ENCODE measurements at regions not wholly inside any gene's neighbourhood (a gene's known extent, or its start where the extent isn't known, plus 50 kb on each side); places are given as distances from the start of the nearest gene placed in this dataset.
A peak's percentile ranks its signal among the peaks of the same experiment; 100 is the strongest.

DNA sequence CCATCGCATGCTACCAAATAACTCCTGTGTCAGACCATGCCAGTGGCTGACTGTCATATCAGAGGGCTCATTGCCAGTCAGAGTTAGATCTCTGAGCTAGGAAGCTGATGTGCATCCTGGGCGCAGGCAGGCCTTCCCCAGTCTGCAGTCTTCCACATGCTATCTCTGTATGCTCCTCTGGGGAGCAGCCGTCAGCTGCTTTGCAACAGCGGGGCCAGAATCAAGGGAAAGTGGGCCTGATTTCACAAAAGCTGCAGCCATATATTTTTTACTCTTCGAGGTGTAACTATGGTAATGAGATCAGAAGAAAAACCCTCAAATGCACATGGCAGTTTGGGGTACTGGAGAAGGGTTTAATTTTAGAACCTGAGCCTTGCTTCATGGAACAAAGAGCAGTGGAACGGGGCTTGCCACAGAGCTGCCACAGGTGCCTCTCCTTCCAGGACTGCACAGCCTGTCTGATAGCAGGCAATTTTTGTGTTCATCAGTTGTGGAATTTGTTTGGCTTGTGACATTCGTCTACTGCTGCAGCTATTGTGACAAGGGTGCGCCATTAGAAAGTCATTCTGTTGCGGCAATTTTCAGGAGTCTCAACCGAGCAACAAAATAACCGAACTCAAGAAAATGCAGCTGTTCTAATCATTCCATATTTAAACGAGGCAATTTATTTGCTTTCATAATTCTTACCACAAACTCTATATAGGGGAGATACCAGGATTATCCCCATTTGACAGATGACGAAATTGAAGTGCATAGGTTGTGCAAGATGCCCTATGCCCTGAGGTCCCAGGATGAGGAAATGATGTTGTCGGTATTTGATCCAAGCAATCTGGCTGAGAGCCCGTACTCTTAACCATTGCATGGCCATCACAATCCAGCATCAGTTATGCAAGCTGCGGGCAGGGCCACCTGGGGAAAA is 109.6 kb upstream of the CYRIA start:
- no peak for TF ChIP-seq EZH2 (IDR thresholded peaks at IDR 0.05; ENCODE audit: low read length)
- TF ChIP-seq, protein P1, sequence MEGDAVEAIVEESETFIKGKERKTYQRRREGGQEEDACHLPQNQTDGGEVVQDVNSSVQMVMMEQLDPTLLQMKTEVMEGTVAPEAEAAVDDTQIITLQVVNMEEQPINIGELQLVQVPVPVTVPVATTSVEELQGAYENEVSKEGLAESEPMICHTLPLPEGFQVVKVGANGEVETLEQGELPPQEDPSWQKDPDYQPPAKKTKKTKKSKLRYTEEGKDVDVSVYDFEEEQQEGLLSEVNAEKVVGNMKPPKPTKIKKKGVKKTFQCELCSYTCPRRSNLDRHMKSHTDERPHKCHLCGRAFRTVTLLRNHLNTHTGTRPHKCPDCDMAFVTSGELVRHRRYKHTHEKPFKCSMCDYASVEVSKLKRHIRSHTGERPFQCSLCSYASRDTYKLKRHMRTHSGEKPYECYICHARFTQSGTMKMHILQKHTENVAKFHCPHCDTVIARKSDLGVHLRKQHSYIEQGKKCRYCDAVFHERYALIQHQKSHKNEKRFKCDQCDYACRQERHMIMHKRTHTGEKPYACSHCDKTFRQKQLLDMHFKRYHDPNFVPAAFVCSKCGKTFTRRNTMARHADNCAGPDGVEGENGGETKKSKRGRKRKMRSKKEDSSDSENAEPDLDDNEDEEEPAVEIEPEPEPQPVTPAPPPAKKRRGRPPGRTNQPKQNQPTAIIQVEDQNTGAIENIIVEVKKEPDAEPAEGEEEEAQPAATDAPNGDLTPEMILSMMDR (optimal IDR thresholded peaks at IDR 0.05 in 1 of 3, IDR thresholded peaks at IDR 0.05 in 1 of 3, conservative IDR thresholded peaks at IDR 0.05 in 1 of 3; ENCODE audit: extremely low read depth in 1 of 3, insufficient read depth in 2 of 3, low read length in 3 of 3): peak in 1 of 3 experiments; percentile 26
